Spinal cord (tissue), 9 donors: ENCODE measurements at regions not wholly inside any gene's neighbourhood (a gene's known extent, or its start where the extent isn't known, plus 50 kb on each side); places are given as distances from the start of the nearest gene placed in this dataset.

Experiments used
- DNase-seq, 6 donors: peaks; one replicate each; pipeline versions ENCODE4 v3.0.0 to v3.0.0-alpha.2; 2013 to 2015; ENCODE audit warnings: low spot score in 6 of 6, low read depth in 4 of 6
- H3K27ac ChIP-seq: one replicate; pipeline ENCODE4 v1.5.1; 2013; ENCODE audit warnings: low read depth, low read length, control low read depth
- H3K27me3 ChIP-seq: one replicate; pipeline ENCODE4 v1.6.1; 2013; ENCODE audit warnings: low read length; ENCODE audit not compliant: control insufficient read depth, insufficient read depth
- H3K36me3 ChIP-seq: one replicate; pipeline ENCODE4 v1.6.1; 2013; ENCODE audit warnings: low read length; ENCODE audit not compliant: control insufficient read depth, insufficient read depth
- H3K4me1 ChIP-seq: one replicate; pipeline ENCODE4 v1.6.1; 2013; ENCODE audit warnings: low read length; ENCODE audit not compliant: control insufficient read depth, insufficient read depth
- H3K4me3 ChIP-seq: one replicate; pipeline ENCODE4 v1.5.1; 2013; ENCODE audit warnings: low read depth, low read length, control low read depth
- H3K9me3 ChIP-seq: one replicate; pipeline ENCODE4 v1.6.1; 2013; ENCODE audit warnings: low read length; ENCODE audit not compliant: control insufficient read depth, insufficient read depth
- WGBS: methylation state at CpG from one replicate; pipeline ENCODE4 v1.1.5; 2013; ENCODE audit warnings: missing lambda C conversion rate; ENCODE audit not compliant: insufficient coverage; 5-methylcytosine and 5-hydroxymethylcytosine counted together
- donor health status: healthy.

DNA sequence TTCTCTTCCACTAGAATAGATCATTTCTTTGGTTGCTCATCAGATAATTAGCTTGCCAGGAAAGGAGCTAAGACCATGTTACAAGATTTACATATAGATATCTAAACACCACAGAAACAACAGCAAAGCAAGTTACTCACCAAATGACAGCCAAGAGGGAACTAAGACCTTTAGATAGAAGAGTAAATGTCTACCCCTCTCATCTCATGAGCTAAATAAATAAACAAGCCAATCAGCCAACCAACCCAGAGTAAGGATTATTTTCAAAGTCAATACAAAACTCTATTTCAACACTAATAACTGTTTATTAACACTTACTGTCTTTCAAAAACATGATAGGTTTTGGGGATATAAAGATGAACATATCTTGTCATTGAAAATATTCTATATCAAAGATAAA is 474.7 kb downstream of the LMO4 start:
- DNase-seq: no peak
- no peaks in the 10 kb centered on the region for H3K9me3 ChIP-seq
- H3K36me3 ChIP-seq: no peaks in the 10 kb centered on the region
- H3K4me1 ChIP-seq: no peaks in the 10 kb centered on the region
- H3K27ac ChIP-seq: no peak overlapping the region
- H3K4me3 ChIP-seq: no peak overlapping the region
- H3K27me3 ChIP-seq: no peaks in the 10 kb centered on the region

DNA sequence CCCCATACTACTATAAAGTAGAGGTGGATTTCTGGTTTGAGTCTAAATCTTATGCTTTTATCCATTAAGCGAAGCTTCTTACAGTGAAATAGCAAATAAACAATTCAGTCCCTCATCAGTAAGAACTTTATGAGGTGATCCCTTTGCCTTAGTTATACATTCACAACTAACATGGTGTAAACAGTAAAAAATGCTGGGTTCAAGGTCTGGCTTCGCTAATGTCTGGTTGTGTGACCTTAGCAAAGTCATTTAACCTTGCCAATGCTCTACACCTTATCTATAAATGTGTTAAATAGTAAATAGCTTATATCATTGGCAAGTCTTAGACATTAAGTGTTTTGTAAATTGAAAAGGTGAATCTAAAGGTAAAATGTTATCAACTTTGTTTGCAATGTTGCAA is 475.4 kb downstream of the LMO4 start:
- no CpG with 5 or more reads among the region's 2 CpGs for WGBS
- Histone ChIP-seq H3K27ac (no peak overlapping the region), H3K9me3 (no peaks in the 10 kb centered on the region), H3K4me3 (no peak overlapping the region), H3K27me3 (no peaks in the 10 kb centered on the region), H3K4me1 (no peaks in the 10 kb centered on the region), H3K36me3 (no peaks in the 10 kb centered on the region)
- DNase-seq: no peak

GRCh38 chr1:87805666-87806378 is 477.1 kb downstream of the LMO4 start:
- H3K36me3 ChIP-seq: no peaks in the 10 kb centered on the region
- DNase-seq: peak in 1 of 6 donors; percentile 56
- no peak overlapping the region for H3K4me3 ChIP-seq
- no peaks in the 10 kb centered on the region for H3K27me3 ChIP-seq
- no peaks in the 10 kb centered on the region for H3K4me1 ChIP-seq
- no peaks in the 10 kb centered on the region for H3K9me3 ChIP-seq
- H3K27ac ChIP-seq: no peak overlapping the region
- WGBS: 75% methylated on average over 8 of the region's 14 CpGs

DNA sequence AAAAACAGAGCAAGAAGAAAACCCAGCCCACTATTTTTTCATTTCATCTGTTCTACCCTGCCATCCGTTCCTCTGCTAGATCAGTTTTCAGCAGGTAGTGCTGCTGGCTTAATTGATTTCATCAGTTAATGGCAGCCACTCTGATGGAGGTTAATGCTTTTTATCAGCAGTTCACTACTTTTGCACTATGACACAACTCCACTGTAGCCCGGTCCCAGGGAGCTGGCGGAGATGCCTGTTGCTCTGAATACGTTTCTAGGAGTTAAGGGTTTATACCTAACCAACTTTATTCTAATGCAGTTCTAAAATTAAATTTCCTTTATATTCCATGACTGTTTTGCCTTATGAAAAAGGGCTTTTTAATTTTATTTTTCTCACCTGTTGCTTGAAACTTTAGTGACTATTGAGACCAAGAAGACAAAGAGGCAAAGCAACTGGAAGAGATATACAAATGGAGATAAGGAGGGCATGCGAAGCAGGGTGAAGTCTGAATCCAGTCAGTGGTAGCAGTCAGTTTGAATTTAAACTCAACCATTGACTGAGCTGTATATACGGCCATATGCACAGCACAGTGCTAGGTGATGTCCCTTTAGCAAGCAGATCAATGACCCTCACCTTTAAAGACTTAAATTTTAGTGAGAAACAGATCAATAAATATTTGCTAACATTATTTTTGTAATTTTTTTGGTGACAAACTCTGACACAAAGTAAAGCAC is 477.9 kb downstream of the LMO4 start:
- H3K4me3 ChIP-seq: no peak overlapping the region
- 100% methylated on average over 1 of the region's 6 CpGs for WGBS
- H3K27ac ChIP-seq: no peak overlapping the region
- H3K4me1 ChIP-seq: no peaks in the 10 kb centered on the region
- H3K27me3 ChIP-seq: no peaks in the 10 kb centered on the region
- H3K9me3 ChIP-seq: no peaks in the 10 kb centered on the region
- H3K36me3 ChIP-seq: no peaks in the 10 kb centered on the region
- peak in 1 of 6 donors; percentile 12 for DNase-seq

DNA sequence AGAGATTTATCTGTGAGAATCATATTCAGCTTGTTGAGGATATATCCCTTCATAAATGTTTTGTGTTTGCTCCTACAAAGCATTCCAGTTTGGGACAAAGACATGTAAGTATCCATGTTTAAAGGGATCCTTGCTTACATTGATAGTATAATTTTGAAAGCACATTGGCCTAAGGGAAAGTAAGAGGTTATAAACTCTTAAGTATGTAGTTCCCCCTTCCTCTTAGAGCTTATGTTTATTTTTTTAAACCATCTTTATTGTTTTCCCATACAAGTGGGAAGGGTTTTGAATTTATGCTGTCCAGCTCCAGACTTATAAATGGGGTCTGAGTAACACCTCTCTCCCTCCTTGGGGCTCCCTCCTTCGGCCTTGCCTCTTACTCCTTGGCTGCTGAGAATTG is 481.5 kb downstream of the LMO4 start:
- no peaks in the 10 kb centered on the region for H3K9me3 ChIP-seq
- no peak overlapping the region for H3K4me3 ChIP-seq
- no peaks in the 10 kb centered on the region for H3K36me3 ChIP-seq
- H3K27me3 ChIP-seq: no peaks in the 10 kb centered on the region
- no peak for DNase-seq
- no peaks in the 10 kb centered on the region for H3K4me1 ChIP-seq
- no peak overlapping the region for H3K27ac ChIP-seq
- 86% methylated on average over 1 of the region's 1 CpG for WGBS

- no peaks in the 10 kb centered on the region for H3K4me1 ChIP-seq
- WGBS: 80% methylated on average over 1 of the region's 6 CpGs
- H3K36me3 ChIP-seq: no peaks in the 10 kb centered on the region
- H3K4me3 ChIP-seq: no peak overlapping the region
- H3K27me3 ChIP-seq: no peaks in the 10 kb centered on the region
- peak in 1 of 6 donors; percentile 1 for DNase-seq
- no peak overlapping the region for H3K27ac ChIP-seq
- H3K9me3 ChIP-seq: no peaks in the 10 kb centered on the region
These were observed 484.3 kb downstream of the LMO4 start for GRCh38 chr1:87812871-87813577.

- Histone ChIP-seq H3K4me1 (no peaks in the 10 kb centered on the region), H3K27ac (no peak overlapping the region), H3K27me3 (no peaks in the 10 kb centered on the region), H3K36me3 (no peaks in the 10 kb centered on the region), H3K4me3 (no peak overlapping the region), H3K9me3 (no peaks in the 10 kb centered on the region)
- DNase-seq: no peak
- no CpG with 5 or more reads among the region's 1 CpG for WGBS
These were observed 485.9 kb downstream of the LMO4 start for GRCh38 chr1:87814573-87814972.

GRCh38 chr1:87816646-87817045 is 488.0 kb downstream of the LMO4 start:
- Histone ChIP-seq H3K4me3 (no peak overlapping the region), H3K4me1 (no peaks in the 10 kb centered on the region), H3K27me3 (no peaks in the 10 kb centered on the region), H3K9me3 (no peaks in the 10 kb centered on the region), H3K27ac (no peak overlapping the region), H3K36me3 (no peaks in the 10 kb centered on the region)
- 51% methylated on average over 3 of the region's 3 CpGs for WGBS
- DNase-seq: peak in 1 of 6 donors; percentile 26

- Histone ChIP-seq H3K4me1 (no peaks in the 10 kb centered on the region), H3K27me3 (no peaks in the 10 kb centered on the region), H3K36me3 (no peaks in the 10 kb centered on the region), H3K9me3 (no peaks in the 10 kb centered on the region), H3K27ac (no peak overlapping the region), H3K4me3 (no peak overlapping the region)
- WGBS: 33% methylated on average over 1 of the region's 8 CpGs
- peak in 2 of 6 donors; percentile 30 to 34 for DNase-seq
These were observed 492.1 kb downstream of the LMO4 start for GRCh38 chr1:87820668-87821334.
